ENCODE measurements at regions not wholly inside any gene's neighbourhood (a gene's known extent, or its start where the extent isn't known, plus 50 kb on each side); places are given as distances from the start of the nearest gene placed in this dataset.
"Not testable (repeated sequence)": the region's sequence is repeated elsewhere in the genome, so short reads cannot be mapped to it uniquely, and the experiment has no call there.

- TF ChIP-seq, protein P1, sequence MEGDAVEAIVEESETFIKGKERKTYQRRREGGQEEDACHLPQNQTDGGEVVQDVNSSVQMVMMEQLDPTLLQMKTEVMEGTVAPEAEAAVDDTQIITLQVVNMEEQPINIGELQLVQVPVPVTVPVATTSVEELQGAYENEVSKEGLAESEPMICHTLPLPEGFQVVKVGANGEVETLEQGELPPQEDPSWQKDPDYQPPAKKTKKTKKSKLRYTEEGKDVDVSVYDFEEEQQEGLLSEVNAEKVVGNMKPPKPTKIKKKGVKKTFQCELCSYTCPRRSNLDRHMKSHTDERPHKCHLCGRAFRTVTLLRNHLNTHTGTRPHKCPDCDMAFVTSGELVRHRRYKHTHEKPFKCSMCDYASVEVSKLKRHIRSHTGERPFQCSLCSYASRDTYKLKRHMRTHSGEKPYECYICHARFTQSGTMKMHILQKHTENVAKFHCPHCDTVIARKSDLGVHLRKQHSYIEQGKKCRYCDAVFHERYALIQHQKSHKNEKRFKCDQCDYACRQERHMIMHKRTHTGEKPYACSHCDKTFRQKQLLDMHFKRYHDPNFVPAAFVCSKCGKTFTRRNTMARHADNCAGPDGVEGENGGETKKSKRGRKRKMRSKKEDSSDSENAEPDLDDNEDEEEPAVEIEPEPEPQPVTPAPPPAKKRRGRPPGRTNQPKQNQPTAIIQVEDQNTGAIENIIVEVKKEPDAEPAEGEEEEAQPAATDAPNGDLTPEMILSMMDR (IDR thresholded peaks at IDR 0.05; ENCODE audit: low read depth, low read length) = no peak
- H3K4me3 ChIP-seq (ENCODE audit: low read depth, low read length) = no peak overlapping the region
Observed at GRCh38 chr12:46901464-46902205, 75.8 kb upstream of the SLC38A4 start.

DNA sequence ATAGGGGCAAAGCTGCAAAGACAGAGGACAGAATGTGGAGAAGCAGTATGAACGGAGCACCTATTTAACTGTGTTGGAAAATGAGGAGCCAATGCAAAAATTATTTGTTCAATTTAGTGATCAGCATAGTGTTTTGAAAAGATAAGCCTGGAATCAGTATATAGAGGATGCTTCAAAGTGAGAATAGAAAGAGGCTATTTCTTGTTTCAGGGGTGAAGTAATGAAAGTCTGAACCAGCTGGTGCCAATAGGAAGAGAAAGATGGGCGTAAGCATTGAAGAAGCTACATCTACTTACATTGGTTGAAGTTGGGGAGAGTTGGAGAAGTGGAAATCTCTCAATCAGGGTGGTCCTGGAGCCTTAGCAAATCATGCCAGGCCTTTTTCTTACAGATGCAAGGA, 77.3 kb upstream of the SLC38A4 start:
- TF ChIP-seq, protein P1 (IDR thresholded peaks at IDR 0.05; ENCODE audit: low read depth, low read length) = no peak
- no peak overlapping the region for H3K4me3 ChIP-seq (ENCODE audit: low read depth, low read length)

GRCh38 chr12:46904406-46905238, 78.8 kb upstream of the SLC38A4 start:
- no peak overlapping the region for H3K4me3 ChIP-seq (ENCODE audit: low read depth, low read length)
- TF ChIP-seq, protein P1 (IDR thresholded peaks at IDR 0.05; ENCODE audit: low read depth, low read length) = no peak

GRCh38 chr12:46905239-46905627, 79.4 kb upstream of the SLC38A4 start:
- H3K4me3 ChIP-seq (ENCODE audit: low read depth, low read length) = not testable (repeated sequence)

DNA sequence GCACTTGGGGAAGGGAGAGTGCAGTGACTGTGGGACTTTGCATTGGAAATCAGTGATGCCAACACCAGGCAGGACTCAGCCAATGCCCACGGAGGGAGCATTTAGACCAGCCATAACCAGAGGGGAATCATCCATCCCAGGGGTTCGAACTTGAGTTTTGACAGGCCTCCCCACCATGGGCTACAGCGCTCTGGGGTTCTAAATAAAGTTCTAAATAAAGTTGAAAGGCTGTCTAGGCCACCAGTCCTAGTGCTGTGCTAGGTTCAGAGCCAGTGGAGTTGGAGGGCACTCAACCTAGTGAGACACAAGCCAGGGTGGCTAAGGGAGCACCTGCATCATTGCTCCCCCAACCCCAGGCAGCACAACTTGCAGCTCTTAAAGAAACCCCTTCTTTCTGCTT, 82.0 kb upstream of the SLC38A4 start:
- TF ChIP-seq, protein P1 (IDR thresholded peaks at IDR 0.05; ENCODE audit: low read depth, low read length) = no peak
- H3K4me3 ChIP-seq (ENCODE audit: low read depth, low read length) = no peak overlapping the region

DNA sequence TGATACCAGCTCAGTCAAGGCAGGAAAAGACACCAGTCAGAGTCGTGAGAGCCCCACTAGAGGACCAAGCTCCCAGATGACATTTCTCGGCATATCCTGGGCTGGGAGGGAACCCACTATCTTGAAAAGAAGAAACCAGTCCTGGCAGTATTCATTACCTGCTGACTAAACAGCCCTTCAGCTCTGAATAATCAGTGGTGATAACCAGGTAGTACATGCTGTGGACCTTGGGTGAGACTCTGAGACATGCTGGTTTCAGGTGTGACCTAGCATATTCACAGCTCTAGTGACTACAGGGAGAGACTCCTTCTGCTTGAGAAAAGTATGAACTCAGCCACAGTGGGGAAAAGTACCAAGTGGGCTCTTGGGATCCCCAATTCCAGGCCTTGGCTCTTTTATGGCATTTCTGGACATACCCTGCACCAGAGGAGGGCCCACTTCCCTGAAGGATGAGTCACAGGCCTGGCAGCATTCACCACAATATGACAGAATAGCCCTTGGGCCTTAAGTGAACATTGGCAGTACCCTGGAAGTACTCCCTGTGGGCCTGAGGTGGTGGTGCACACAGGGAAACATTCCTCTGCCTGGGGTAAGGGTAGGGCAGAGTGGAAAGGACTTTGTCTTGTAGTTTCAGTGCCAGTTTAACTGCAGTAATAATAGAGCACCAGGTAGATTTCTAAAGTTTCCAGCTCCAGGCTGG, 82.6 kb upstream of the SLC38A4 start:
- TF ChIP-seq, protein P1 (IDR thresholded peaks at IDR 0.05; ENCODE audit: low read depth, low read length) = no peak
- H3K4me3 ChIP-seq (ENCODE audit: low read depth, low read length) = no peak overlapping the region

DNA sequence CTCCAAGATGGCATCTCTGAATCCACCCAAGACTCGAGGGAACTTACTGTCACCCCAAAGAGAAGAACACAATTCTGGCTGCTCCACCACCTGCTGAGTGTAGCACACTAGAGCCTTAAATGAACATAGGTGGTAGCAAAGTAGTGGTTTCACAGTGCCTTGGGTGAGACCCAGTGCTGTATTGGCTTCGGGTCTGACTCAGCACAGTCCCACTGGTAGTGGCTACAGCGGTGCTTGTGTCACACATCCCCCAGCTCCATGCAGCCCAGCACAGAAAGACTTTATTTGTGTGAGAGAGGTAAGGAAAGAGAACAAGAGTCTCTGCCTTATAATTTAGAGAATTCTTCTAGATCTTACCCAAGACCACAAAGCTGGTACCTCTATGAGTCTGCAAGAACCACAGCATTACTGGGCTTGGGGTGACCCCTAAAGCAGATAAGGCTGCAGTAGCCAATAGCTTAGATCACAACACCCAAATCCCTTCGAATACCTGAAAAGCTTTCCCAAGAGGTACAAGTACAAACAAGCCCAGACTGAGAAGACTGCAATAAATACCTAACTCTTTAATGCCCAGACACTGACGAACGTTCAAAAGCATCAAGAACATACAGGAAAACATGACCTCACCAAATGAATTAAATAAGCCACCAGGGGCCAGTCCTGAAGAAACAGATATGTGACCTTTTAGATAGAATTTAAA, 83.3 kb upstream of the SLC38A4 start:
- TF ChIP-seq, protein P1 (IDR thresholded peaks at IDR 0.05; ENCODE audit: low read depth, low read length) = no peak
- no peak overlapping the region for H3K4me3 ChIP-seq (ENCODE audit: low read depth, low read length)
